Superior temporal gyrus (tissue), 1 donor: ENCODE measurements at regions not wholly inside any gene's neighbourhood (a gene's known extent, or its start where the extent isn't known, plus 50 kb on each side); places are given as distances from the start of the nearest gene placed in this dataset.
"Not testable (repeated sequence)": the region's sequence is repeated elsewhere in the genome, so short reads cannot be mapped to it uniquely, and the experiment has no call there.

ENCODE experiments used
- DNase-seq: peaks from one replicate; pipeline ENCODE4 v3.0.0-alpha.2; 2016; ENCODE audit errors: extremely low spot score

- DNase-seq, result no peak
Measured at GRCh38 chr5:60546207-60546606, 153.8 kb downstream of the DEPDC1B start.

GRCh38 chr5:60545551-60545950 lies 154.4 kb downstream of the DEPDC1B start:
- DNase-seq, result no peak

- no peak for DNase-seq
Measured at GRCh38 chr5:60544142-60544541, 155.8 kb downstream of the DEPDC1B start.

- no peak for DNase-seq
Measured at GRCh38 chr5:60541980-60542379, 158.0 kb downstream of the DEPDC1B start.

GRCh38 chr5:60540856-60541805 lies 158.8 kb downstream of the DEPDC1B start:
- DNase-seq, result peak; percentile 33

GRCh38 chr5:60538955-60539866 lies 160.8 kb downstream of the DEPDC1B start:
- DNase-seq, result peak; percentile 44

- DNase-seq, result no peak
Measured at GRCh38 chr5:60538426-60538825, 161.5 kb downstream of the DEPDC1B start.

GRCh38 chr5:60535951-60536350 lies 164.0 kb downstream of the DEPDC1B start:
- DNase-seq, result no peak

- DNase-seq, result no peak
Measured at GRCh38 chr5:60535198-60535597, 164.8 kb downstream of the DEPDC1B start.

GRCh38 chr5:60533789-60534188 lies 166.2 kb downstream of the DEPDC1B start:
- DNase-seq, result no peak

GRCh38 chr5:60532796-60533195 lies 167.2 kb downstream of the DEPDC1B start:
- not testable (repeated sequence) for DNase-seq

GRCh38 chr5:60530144-60530848 lies 169.7 kb downstream of the DEPDC1B start:
- DNase-seq, result not testable (repeated sequence)

- no peak for DNase-seq
Measured at GRCh38 chr5:60529001-60529400, 171.0 kb downstream of the DEPDC1B start.

- DNase-seq, result no peak
Measured at GRCh38 chr5:60527072-60527471, 172.9 kb downstream of the DEPDC1B start.

- DNase-seq, result no peak
Measured at GRCh38 chr5:60526336-60526875, 173.6 kb downstream of the DEPDC1B start.

GRCh38 chr5:60522292-60522905 lies 177.6 kb downstream of the DEPDC1B start:
- no peak for DNase-seq

- DNase-seq, result no peak
Measured at GRCh38 chr5:60521376-60522291, 178.3 kb downstream of the DEPDC1B start.

- DNase-seq, result no peak
Measured at GRCh38 chr5:60520451-60521227, 179.3 kb downstream of the DEPDC1B start.

- DNase-seq, result no peak
Measured at GRCh38 chr5:60519372-60519771, 180.6 kb downstream of the DEPDC1B start.
